ENCODE measurements at regions not wholly inside any gene's neighbourhood (a gene's known extent, or its start where the extent isn't known, plus 50 kb on each side); places are given as distances from the start of the nearest gene placed in this dataset.

DNA sequence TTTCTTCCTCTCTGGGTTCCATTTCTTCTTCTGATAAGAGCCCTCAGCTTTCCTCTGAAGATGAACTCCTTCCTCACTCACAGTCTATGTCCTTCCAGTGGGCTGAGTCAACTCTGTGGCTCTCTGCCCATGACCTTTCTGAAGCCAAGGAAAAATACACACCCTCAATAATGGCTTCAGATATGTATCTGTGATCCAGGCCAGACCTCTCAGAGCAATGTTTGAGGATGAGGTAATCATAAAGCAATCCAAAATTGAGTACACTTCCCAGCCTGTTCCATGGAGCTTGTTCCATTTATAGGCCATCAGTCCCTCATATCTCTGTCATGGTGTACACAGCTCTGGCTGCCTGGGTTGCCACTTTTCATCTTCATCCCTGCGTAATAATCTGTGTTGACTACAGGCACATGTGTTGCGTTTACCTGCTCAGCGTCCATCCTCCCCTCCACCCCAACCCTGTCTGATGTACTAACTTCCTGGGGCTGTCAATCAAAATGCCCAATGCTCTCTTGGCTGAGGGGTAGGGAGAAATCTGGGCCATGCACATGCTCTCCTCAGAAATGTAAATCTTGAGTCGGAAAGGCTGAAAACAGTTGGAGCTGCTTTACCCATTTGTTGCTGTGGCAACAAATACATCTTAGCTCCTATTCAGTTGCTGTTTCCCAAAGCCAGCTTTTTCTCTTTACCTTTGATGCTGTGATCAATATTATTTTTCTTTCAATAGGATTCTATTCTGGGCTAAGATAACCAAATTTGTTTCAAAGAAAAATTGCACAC is 377.8 kb upstream of the TMEM132C start:
- ATAC-seq (ENCODE audit: poor library complexity), result peak; percentile 60
- no peak for DNase-seq
- intact Hi-C loops (cut with DNase I), result no loop called here

- ATAC-seq (ENCODE audit: poor library complexity), result no peak
- intact Hi-C loops (cut with DNase I), result no loop called here
- no peak for DNase-seq
These were observed 372.9 kb upstream of the TMEM132C start for GRCh38 chr12:127893895-127894609.

DNA sequence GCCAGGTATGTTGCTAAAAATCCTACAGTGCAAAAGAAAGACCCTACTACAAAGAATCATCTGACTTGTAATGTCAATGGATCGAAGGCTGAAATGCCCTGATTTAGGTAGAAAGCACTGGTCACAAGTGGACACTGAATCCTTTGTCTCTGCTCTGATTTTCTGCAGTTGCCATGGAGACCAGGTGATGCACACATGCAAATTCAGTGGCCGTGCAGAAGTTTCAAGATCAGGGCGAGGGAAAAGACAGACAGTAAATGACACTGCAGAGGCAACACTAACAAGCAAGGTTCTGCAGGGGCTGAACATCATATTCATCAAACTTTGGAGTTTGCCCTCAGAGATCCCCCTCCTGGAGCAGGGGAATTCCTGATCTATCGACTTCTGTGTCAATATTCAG is 370.3 kb upstream of the TMEM132C start:
- no peak for DNase-seq
- intact Hi-C loops (cut with DNase I), result no loop called here
- ATAC-seq (ENCODE audit: poor library complexity), result no peak

DNA sequence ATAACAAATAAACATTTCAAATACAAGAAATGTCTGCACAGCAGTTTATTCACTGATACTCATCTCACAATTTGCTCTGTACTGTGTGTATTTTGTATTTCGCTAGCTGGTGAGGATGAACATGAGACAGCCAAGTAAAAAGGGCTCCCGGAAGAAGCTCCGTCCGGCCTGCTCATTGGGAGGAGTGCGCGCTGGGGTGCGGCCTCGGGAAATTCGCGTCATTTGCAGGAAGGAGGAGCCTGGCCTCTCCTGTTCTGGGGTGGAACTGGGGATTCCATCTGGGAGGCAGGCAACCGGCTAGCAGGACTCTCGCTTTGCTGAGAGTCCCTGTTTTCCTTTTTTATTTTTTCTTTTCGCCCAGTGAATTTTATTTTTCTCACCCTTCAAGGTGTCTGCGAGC is 368.4 kb upstream of the TMEM132C start:
- no peak for DNase-seq
- no peak for ATAC-seq (ENCODE audit: poor library complexity)
- intact Hi-C loops (cut with DNase I), result no loop called here

DNA sequence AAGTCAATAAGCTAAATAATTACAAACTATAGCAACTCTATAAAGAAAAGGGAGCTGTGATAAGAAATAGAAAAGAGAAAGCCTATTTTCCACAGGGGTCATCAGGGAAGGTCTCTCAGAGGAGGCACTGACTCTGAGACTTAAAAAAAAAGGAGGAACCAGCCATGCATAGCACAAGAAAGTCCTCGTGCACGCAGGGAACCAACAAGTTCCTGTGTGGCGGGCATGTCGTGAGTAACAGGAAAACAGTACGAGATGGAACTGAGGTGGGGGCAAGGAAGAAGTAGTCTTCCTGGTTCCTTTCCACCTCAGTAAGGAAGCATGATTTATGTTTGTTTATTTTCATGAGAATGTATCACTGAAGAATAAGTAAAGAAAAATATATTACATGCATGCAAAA is 367.0 kb upstream of the TMEM132C start:
- ATAC-seq (ENCODE audit: poor library complexity) (no peak), DNase-seq (no peak)
- intact Hi-C loops (cut with DNase I), result no loop called here

DNA sequence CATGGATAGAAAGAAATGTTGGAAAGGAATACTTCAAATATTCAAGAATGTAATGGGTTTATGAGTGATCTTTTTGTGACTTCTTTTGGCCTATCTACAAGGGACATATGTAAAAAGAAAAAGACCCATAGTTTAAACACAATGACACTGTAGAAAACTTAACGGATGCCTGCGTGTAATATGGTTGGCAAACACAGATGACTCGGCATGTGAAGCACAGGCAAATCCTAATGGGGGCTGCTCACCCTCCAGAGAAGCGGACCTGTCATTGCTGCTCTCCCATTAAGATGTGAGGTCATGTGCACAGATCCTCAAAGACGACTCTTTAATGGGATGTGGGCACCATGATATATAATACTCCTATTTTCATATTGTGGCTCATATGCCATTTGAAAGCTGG is 366.6 kb upstream of the TMEM132C start:
- DNase-seq (no peak), ATAC-seq (ENCODE audit: poor library complexity) (no peak)
- intact Hi-C loops (cut with DNase I), result no loop called here

GRCh38 chr12:127903146-127903545 is 363.8 kb upstream of the TMEM132C start:
- ATAC-seq (ENCODE audit: poor library complexity), result no peak
- DNase-seq, result no peak
- intact Hi-C loops (cut with DNase I), result no loop called here

DNA sequence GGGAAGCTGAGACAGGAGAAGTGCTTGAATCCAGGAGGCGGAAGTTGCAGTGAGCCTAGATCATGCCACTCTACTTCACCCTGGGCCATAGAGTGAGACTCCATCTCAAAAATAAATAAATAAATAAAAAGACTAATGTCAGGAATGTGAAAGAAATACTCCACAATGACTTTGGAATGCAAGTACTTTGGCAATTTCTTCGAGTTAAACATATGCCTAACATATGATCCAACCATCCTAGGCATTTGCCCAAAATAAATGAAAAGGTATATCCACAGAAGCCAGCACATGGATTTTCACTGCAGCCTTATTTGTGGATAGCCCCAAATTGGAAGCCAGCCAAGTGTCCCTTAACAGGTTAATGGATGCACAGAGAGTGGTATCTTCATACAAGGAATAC is 357.9 kb upstream of the TMEM132C start:
- intact Hi-C loops (cut with DNase I), result no loop called here
- ATAC-seq (ENCODE audit: poor library complexity), result no peak
- no peak for DNase-seq

- intact Hi-C loops (cut with DNase I), result no loop called here
- no peak for ATAC-seq (ENCODE audit: poor library complexity)
- no peak for DNase-seq
These were observed 355.7 kb upstream of the TMEM132C start for GRCh38 chr12:127911291-127911690.

DNA sequence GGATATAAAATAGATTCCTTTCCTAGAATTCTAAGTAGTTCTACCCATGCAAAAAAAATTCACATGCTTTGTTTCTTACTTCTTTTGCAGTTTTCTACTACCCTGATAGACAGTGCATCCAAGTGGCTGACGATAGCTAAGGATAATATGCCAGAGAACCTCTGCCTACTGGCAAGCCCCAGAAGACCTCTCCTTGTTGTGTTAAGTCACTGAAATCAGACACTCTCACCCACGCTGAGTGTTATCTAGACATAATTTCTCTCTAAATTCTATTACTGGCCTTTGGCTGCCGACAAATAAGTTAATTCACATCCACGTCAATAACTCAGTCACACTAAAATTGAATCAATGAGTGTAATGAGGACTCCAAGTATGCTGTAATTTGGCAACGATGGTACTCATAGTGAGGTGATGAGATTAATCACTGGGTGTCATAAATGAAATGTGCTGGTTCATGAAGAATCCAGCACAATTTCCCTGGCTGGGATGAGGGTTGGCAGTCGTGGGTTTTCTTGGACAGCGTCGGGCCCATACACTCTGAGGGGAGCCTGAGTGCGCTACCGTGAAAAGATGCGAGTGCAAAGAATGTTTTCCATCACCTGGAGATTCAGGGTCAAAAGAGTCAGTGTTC is 354.8 kb upstream of the TMEM132C start:
- ATAC-seq (ENCODE audit: poor library complexity) (no peak), DNase-seq (no peak)
- intact Hi-C loops (cut with DNase I), result no loop called here

- intact Hi-C loops (cut with DNase I), result no loop called here
These were observed 343.5 kb upstream of the TMEM132C start for GRCh38 chr12:127923501-127923900.

DNA sequence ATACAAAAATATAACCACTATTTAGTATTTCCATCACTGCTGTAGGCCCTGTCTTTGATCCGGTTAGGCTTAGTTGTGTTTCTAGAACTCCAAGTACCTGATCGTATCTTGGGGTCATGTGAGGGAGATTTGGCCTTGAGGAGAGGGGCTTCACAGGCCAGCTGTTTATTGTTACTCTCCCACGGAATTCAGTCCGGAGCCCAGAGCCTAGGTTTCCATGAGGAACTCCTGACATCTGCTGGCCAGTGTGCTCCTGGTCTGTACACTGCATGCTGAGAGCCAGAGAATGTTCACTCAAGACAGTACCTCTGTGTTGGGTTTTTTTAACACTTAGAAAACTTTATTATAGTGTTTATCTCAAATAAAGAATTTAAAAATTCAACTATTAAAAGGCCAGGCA is 341.0 kb upstream of the TMEM132C start:
- DNase-seq (no peak), ATAC-seq (ENCODE audit: poor library complexity) (peak; percentile 74)
- intact Hi-C loops (cut with DNase I), result no loop called here

More at GRCh38 chr12:127923501-127923900, 343.5 kb upstream of the TMEM132C start:
- no peak for DNase-seq
- ATAC-seq (ENCODE audit: poor library complexity), result no peak

GRCh38 chr12:127928178-127928577 is 338.8 kb upstream of the TMEM132C start:
- peak; percentile 15 for ATAC-seq (ENCODE audit: poor library complexity)
- intact Hi-C loops (cut with DNase I), result no loop called here
- no peak for DNase-seq

DNA sequence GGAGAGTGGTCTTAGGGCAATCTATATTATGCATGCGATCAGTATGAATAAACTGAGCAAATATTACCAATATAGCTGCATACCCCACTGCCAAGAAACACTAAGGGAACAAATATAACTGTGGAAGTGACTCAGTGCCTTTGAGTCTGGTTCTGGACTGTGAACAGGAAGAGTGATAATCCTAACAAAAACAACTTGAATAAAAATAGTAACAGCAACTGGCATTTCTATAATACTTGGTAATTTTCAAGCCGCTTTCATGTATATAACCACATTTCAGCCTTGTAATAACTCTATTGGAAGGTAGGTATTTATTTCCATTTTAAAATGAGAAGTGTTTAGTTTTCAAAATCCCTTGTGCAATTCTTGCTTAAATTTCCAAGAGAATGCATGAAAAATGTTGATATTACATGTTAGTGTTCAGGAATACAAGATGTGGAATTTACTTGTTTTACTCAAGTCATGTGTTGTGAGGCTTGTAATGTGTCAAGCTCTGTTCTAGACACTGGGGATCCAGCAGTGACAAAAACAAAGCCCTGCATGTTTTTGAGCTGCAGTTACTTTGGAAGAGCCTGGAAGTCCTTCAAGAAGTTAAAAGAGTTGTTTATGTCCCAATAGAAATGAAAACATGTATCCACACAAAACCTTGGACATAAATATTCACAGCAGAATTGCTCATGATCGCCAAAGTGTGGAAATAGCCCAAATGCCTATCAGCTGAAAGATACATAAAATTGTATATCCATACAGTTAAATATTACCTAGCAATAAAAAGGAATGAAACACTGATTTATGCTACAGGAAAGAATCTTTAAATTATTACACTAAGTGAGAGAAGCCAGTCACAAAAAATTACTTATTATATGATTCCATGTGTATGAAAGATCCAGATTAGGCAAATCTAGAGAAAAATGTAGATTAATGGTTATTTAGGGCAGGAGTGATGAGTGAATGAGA is 338.1 kb upstream of the TMEM132C start:
- intact Hi-C loops (cut with DNase I), result no loop called here
- peak; percentile 59 for ATAC-seq (ENCODE audit: poor library complexity)

GRCh38 chr12:127930122-127930521 is 336.8 kb upstream of the TMEM132C start:
- ATAC-seq (ENCODE audit: poor library complexity) (no peak), DNase-seq (no peak)

More for the DNA sequence above, 338.1 kb upstream of the TMEM132C start:
- DNase-seq, result no peak

GRCh38 chr12:127934409-127934808 is 332.6 kb upstream of the TMEM132C start:
- no peak for ATAC-seq (ENCODE audit: poor library complexity)
- no peak for DNase-seq
- intact Hi-C loops (cut with DNase I), result no loop called here

More at GRCh38 chr12:127930122-127930521, 336.8 kb upstream of the TMEM132C start:
- intact Hi-C loops (cut with DNase I), result no loop called here

- intact Hi-C loops (cut with DNase I), result no loop called here
- no peak for ATAC-seq (ENCODE audit: poor library complexity)
- DNase-seq, result no peak
These were observed 330.5 kb upstream of the TMEM132C start for GRCh38 chr12:127936463-127936862.

DNA sequence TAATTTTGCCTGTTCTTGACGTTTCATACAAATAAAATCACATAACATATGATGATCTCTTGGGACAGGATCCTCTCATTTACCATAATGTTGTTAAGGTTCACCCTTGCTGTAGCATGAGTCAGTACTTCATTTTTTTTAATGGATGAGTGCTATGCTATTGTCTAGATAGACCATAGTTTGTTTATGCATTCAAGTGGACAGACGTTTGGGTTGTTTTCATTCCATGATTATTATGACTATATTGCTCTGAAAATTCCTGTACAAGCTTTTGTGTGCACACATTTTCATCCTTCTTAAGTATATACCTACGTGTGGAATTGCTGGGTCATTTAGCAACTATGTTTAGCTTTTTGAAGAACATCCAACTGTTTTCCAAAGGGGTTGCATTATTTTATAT is 325.6 kb upstream of the TMEM132C start:
- DNase-seq (no peak), ATAC-seq (ENCODE audit: poor library complexity) (no peak)
- intact Hi-C loops (cut with DNase I), result no loop called here

- intact Hi-C loops (cut with DNase I), result no loop called here
- ATAC-seq (ENCODE audit: poor library complexity) (no peak), DNase-seq (no peak)
These were observed 324.0 kb upstream of the TMEM132C start for GRCh38 chr12:127942981-127943380.

All from Right ventricle myocardium superior (tissue), 1 donor.